ENCODE measurements at regions not wholly inside any gene's neighbourhood (a gene's known extent, or its start where the extent isn't known, plus 50 kb on each side); places are given as distances from the start of the nearest gene placed in this dataset.
"Not testable (repeated sequence)": the region's sequence is repeated elsewhere in the genome, so short reads cannot be mapped to it uniquely, and the experiment has no call there.

- DNase-seq, result peak in 1 of 2 experiments; percentile 25
These were observed 104.2 kb upstream of the ACBD5 start for GRCh38 chr10:27344568-27345454.

DNA sequence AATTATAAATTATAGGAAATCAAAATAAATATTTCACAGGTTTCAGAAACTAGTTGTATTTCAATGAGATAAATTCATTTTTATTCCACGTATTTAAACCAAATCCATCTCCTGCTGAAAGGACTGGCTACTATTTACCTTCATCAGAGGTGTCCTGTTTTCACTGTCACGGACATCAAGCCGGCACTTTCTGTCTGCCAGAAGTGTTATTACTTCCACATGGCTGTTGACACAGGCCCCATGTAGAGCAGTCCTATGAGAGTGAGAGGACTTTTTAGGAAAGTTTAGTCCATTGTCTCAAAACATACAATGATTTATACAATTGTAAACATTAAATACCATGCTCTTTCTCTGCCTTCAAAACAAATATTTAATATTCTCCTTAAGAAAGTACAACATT lies 100.4 kb upstream of the ACBD5 start:
- DNase-seq, result no peak

DNA sequence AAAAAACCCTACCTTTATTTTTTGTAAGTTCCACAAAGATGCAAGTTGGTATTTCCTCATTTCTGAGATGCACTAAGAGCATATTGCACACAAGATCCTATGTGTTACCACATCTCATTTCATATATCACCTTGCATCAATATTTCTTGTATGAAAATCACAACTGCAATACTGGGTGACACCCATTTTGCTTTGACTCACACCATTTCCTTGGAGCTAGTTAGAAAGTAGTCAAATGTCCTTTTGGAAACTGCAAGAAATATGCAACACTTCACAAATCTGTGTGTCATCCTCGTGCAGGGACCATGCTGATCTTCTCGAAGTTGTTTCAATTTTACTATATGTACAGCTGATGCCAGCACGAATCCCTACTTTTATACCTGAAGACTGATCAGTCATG lies 94.6 kb upstream of the ACBD5 start:
- not testable (repeated sequence) for DNase-seq

- no peak for DNase-seq
These were observed 89.5 kb upstream of the ACBD5 start for GRCh38 chr10:27330074-27330473.

- DNase-seq, result no peak
These were observed 88.3 kb upstream of the ACBD5 start for GRCh38 chr10:27328946-27329345.

GRCh38 chr10:27326748-27327147 lies 86.2 kb upstream of the ACBD5 start:
- DNase-seq, result not testable (repeated sequence)

GRCh38 chr10:27319752-27320431 lies 79.3 kb upstream of the ACBD5 start:
- peak; percentile 37 to 45 for DNase-seq

GRCh38 chr10:27319139-27319538 lies 78.5 kb upstream of the ACBD5 start:
- DNase-seq, result not testable (repeated sequence)

- not testable (repeated sequence) for DNase-seq
These were observed 74.5 kb upstream of the ACBD5 start for GRCh38 chr10:27315082-27315481.

- DNase-seq, result not testable (repeated sequence)
These were observed 73.0 kb upstream of the ACBD5 start for GRCh38 chr10:27313586-27313985.

GRCh38 chr10:27312854-27313253 lies 72.3 kb upstream of the ACBD5 start:
- DNase-seq, result no peak

DNA sequence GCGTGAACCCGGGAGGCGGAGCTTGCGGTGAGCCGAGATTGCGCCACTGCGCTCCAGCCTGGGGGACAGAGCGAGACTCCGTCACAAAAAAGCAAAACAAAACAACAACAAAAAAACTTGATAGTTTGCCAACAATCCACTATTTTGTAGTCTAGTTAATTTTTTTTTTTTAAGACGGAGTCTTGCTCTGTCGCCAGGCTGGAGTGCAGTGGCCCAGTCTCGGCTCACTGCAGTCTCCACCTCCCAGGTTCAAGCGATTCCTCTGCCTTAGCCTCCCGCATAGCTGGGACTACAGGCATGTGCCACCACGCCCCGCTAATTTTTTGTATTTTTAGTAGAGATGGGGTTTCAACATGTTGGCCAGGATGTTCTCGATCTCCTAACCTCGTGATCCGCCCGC lies 71.2 kb upstream of the ACBD5 start:
- DNase-seq, result not testable (repeated sequence)

GRCh38 chr10:27298522-27298850 lies 57.9 kb upstream of the ACBD5 start:
- DNase-seq, result not testable (repeated sequence)

GRCh38 chr10:27297844-27298521 lies 57.4 kb upstream of the ACBD5 start:
- no peak for DNase-seq

- not testable (repeated sequence) for DNase-seq
These were observed 55.7 kb upstream of the ACBD5 start for GRCh38 chr10:27296285-27296684.

GRCh38 chr10:27291253-27291895 lies 50.8 kb upstream of the ACBD5 start:
- DNase-seq, result not testable (repeated sequence)

All from activated CD4-positive, alpha-beta T cell treated with anti-CD3 and anti-CD28 coated beads, Interleukin-2, amount 50 U/mL, for 48 hours (primary cell).